AG04449 (cell line): ENCODE measurements at regions not wholly inside any gene's neighbourhood (a gene's known extent, or its start where the extent isn't known, plus 50 kb on each side); places are given as distances from the start of the nearest gene placed in this dataset.

ENCODE experiments used
- CTCF ChIA-PET: fragments of 350-600 bp; formaldehyde crosslinking; extraction: SDS; loops from one replicate; lab custom pipeline; 2021; ENCODE audit warnings: antibody characterized with exemption; lab: Yijun Ruan, JAX
- POLR2A ChIA-PET: fragments of 400-600, 350-600 bp; formaldehyde crosslinking; extraction: SDS; loops from one replicate; lab custom pipeline; 2020; ENCODE audit warnings: antibody characterized with exemption, inconsistent platforms; lab: Yijun Ruan, JAX
- DNase-seq: peaks from one replicate; pipeline ENCODE4 v3.0.0-alpha.2; 2010; ENCODE audit warnings: low read depth, low spot score
- H3K4me3 ChIP-seq: 2 replicates; pipeline ENCODE4 v1.5.1; 2011; ENCODE audit warnings: low read depth, mild to moderate bottlenecking, control low read depth, low read length
- TF ChIP-seq, protein P1 (sequence below): IDR thresholded peaks from one replicate; pipeline ENCODE4 v1.5.1; 2011; ENCODE audit warnings: mild to moderate bottlenecking, moderate library complexity, low read length, control low read depth, inconsistent platforms; ENCODE audit not compliant: insufficient read depth; ENCODE audit errors: missing control alignments

DNA sequence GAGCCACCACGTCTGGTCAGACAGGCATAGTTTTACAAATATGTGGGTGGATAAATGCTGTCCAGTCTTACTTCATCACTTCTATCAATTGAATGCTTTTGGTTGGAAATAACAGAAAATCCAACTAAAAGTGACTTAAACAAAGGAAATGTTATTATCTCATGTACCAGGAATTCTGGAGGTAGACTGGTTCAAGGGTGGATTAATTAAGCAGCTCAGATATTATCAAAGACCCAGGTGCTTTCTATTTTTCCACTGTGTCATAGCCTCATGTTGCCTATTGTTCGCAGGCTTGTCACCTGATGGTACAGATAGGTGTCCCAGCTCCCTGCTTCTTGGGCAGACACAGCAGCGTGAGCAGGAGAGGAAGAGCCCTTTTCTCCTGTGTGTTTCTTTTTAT is 156.1 kb upstream of the CTBP2 start:
- no peak for DNase-seq
- POLR2A ChIA-PET, result no interaction called here
- CTCF ChIA-PET, result no interaction called here
- no peak overlapping the region for H3K4me3 ChIP-seq
- TF ChIP-seq, protein P1, sequence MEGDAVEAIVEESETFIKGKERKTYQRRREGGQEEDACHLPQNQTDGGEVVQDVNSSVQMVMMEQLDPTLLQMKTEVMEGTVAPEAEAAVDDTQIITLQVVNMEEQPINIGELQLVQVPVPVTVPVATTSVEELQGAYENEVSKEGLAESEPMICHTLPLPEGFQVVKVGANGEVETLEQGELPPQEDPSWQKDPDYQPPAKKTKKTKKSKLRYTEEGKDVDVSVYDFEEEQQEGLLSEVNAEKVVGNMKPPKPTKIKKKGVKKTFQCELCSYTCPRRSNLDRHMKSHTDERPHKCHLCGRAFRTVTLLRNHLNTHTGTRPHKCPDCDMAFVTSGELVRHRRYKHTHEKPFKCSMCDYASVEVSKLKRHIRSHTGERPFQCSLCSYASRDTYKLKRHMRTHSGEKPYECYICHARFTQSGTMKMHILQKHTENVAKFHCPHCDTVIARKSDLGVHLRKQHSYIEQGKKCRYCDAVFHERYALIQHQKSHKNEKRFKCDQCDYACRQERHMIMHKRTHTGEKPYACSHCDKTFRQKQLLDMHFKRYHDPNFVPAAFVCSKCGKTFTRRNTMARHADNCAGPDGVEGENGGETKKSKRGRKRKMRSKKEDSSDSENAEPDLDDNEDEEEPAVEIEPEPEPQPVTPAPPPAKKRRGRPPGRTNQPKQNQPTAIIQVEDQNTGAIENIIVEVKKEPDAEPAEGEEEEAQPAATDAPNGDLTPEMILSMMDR, result no peak

DNA sequence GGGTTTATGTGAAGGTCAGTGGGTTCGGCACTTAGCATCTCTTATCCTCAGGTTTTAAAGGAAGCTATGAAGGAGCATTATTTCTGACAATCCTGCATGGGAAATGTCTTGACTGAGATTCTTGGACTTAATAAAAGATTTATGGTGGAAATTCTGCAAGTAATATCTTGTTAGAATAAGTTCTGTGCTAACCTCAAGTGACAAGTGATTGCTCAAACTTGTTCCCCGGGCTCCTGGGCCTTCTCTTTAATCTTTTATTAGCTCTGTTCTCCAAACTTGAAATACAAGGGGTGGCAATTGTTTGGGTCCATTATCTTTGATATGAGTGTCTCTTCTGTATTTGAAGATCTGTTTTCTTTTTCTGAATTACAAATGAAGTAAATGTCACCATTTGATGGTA is 140.6 kb upstream of the CTBP2 start:
- no peak overlapping the region for H3K4me3 ChIP-seq
- TF ChIP-seq, protein P1, result no peak
- DNase-seq, result no peak
- ChIA-PET CTCF (no interaction called here), POLR2A (no interaction called here)

DNA sequence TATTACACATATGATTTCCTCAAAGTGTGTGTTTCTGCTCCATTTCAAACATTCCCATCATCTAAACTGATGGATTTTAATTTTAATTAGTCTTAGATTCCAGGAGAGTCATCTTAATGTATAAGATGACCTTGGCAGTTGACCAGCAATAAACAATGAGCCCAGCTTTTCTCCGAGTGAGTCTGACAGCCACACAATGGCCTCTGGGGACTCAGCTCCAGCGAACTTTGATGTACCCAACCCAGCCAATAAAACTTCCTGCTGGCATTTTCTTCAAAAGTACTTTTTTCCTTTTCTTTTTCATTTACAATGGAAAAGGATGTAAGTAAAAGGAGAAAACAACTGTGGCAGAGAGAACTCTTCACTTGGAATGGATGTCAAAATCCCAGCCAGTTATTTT is 139.1 kb upstream of the CTBP2 start:
- DNase-seq, result no peak
- CTCF ChIA-PET, result interaction anchor here (1.1 kb wide), 1 partner anchor 34 kb away, joined by 3 read pairs; no protein-coding TSS in a partner anchor
- POLR2A ChIA-PET, result no interaction called here
- TF ChIP-seq, protein P1, result no peak
- H3K4me3 ChIP-seq, result no peak overlapping the region

- TF ChIP-seq, protein P1, result no peak
- DNase-seq, result no peak
- ChIA-PET POLR2A (no interaction called here), CTCF (no interaction called here)
- H3K4me3 ChIP-seq, result no peak overlapping the region
Measured at GRCh38 chr10:125296598-125296997, 136.2 kb upstream of the CTBP2 start.

- H3K4me3 ChIP-seq, result no peak overlapping the region
- DNase-seq, result no peak
- CTCF ChIA-PET, result no interaction called here
- POLR2A ChIA-PET, result no interaction called here
- TF ChIP-seq, protein P1, result no peak
Measured at GRCh38 chr10:125294109-125294508, 133.7 kb upstream of the CTBP2 start.

DNA sequence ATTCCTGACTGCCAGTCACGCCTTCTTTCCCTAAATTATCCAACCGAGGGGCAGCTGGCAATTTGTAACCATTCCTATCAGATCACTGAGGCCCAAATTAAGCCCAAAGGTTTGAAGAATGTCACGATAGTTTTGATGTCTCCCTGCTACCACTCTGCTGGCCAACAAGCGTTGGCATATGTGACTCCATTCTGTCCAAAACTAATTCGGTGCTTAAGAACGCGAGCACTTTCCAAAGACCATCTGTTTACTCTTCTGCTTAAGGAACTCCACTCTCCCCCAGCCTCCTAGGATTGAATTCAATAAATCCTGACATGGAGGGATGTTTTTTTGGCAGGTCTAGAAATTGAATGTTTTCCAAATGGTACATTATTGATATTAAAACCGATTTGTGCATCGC is 131.5 kb upstream of the CTBP2 start:
- H3K4me3 ChIP-seq, result no peak overlapping the region
- TF ChIP-seq, protein P1, result no peak
- DNase-seq, result no peak
- ChIA-PET POLR2A (no interaction called here), CTCF (no interaction called here)
